Right lobe of liver (tissue), 4 donors: ENCODE measurements at regions not wholly inside any gene's neighbourhood (a gene's known extent, or its start where the extent isn't known, plus 50 kb on each side); places are given as distances from the start of the nearest gene placed in this dataset.

Experiments used
- POLR2A ChIP-seq: fragments of 450-650 bp; IDR thresholded peaks from one replicate; pipeline ENCODE4 v1.6.1; 2017; ENCODE audit warnings: antibody characterized with exemption, mild to moderate bottlenecking
- TF ChIP-seq, protein P1 (sequence below), 4 donors: fragments of 200-600 bp in 3 of 4; fragments of 450-650 bp in 1 of 4; IDR thresholded peaks; one replicate each; pipeline versions ENCODE4 v1.5.1 to v1.8.0; 2016 to 2022; ENCODE audit warnings: antibody characterized with exemption in 4 of 4, mild to moderate bottlenecking in 2 of 4
- donor health status: DM: no; HTN: no; CAD: no.
- donor health status: DM: no; HTN: no; CAD: no.
- donor health status: DM: no; HTN: yes; CAD: no.

DNA sequence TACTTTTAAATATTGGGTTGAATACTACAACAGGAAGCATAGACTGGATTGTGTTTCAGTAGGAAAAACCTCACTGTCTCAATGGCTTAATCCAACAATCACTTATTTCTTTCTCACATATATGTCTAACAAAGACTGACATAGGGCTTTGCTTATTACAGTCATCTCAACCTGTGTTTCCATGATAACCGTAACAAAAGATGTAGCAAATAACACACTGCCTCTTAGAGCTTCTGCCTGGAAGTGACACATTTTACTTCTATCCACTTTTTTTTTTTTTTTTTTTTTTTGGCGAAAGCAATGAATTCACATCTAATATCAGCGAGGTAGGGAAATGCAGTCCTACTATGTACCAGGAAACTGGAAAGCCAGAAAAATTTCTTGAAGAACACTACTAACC, 204.9 kb upstream of the CDKN2B start:
- TF ChIP-seq, protein P1, sequence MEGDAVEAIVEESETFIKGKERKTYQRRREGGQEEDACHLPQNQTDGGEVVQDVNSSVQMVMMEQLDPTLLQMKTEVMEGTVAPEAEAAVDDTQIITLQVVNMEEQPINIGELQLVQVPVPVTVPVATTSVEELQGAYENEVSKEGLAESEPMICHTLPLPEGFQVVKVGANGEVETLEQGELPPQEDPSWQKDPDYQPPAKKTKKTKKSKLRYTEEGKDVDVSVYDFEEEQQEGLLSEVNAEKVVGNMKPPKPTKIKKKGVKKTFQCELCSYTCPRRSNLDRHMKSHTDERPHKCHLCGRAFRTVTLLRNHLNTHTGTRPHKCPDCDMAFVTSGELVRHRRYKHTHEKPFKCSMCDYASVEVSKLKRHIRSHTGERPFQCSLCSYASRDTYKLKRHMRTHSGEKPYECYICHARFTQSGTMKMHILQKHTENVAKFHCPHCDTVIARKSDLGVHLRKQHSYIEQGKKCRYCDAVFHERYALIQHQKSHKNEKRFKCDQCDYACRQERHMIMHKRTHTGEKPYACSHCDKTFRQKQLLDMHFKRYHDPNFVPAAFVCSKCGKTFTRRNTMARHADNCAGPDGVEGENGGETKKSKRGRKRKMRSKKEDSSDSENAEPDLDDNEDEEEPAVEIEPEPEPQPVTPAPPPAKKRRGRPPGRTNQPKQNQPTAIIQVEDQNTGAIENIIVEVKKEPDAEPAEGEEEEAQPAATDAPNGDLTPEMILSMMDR (IDR thresholded peaks at IDR 0.05) = no peak
- TF ChIP-seq POLR2A = no peak
